ENCODE measurements at regions not wholly inside any gene's neighbourhood (a gene's known extent, or its start where the extent isn't known, plus 50 kb on each side); places are given as distances from the start of the nearest gene placed in this dataset.
"Not testable (repeated sequence)": the region's sequence is repeated elsewhere in the genome, so short reads cannot be mapped to it uniquely, and the experiment has no call there.

- in situ Hi-C loops (cut with MboI; ENCODE audit: low pct_unique_long_range_greater_than_20kb, low sequenced_read_pairs, unreplicated experiment): no loop called here
- TF ChIP-seq CTCF (IDR thresholded peaks at IDR 0.05; ENCODE audit: extremely low read depth, insufficient read depth, missing control alignments): no peak
- DNase-seq (ENCODE audit: low spot score): no peak
Observed at GRCh38 chr13:64127192-64127591, 2711.5 kb upstream of the PCDH20 start.

- DNase-seq (ENCODE audit: low spot score); in situ Hi-C loops (cut with MboI; ENCODE audit: low pct_unique_long_range_greater_than_20kb, low sequenced_read_pairs, unreplicated experiment): not testable (repeated sequence)
Observed at GRCh38 chr13:64121023-64121709, 2705.5 kb upstream of the PCDH20 start.

GRCh38 chr13:64099994-64100393 lies 2684.3 kb upstream of the PCDH20 start:
- in situ Hi-C loops (cut with MboI; ENCODE audit: low pct_unique_long_range_greater_than_20kb, low sequenced_read_pairs, unreplicated experiment): no loop called here
- no peak for TF ChIP-seq CTCF (IDR thresholded peaks at IDR 0.05; ENCODE audit: extremely low read depth, insufficient read depth, missing control alignments)
- DNase-seq (ENCODE audit: low spot score): no peak

GRCh38 chr13:64090311-64090710 lies 2674.7 kb upstream of the PCDH20 start:
- in situ Hi-C loops (cut with MboI; ENCODE audit: low pct_unique_long_range_greater_than_20kb, low sequenced_read_pairs, unreplicated experiment): no loop called here
- DNase-seq (ENCODE audit: low spot score): no peak
- TF ChIP-seq CTCF (IDR thresholded peaks at IDR 0.05; ENCODE audit: extremely low read depth, insufficient read depth, missing control alignments): no peak

- no peak for TF ChIP-seq CTCF (IDR thresholded peaks at IDR 0.05; ENCODE audit: extremely low read depth, insufficient read depth, missing control alignments)
- in situ Hi-C loops (cut with MboI; ENCODE audit: low pct_unique_long_range_greater_than_20kb, low sequenced_read_pairs, unreplicated experiment): no loop called here
- no peak for DNase-seq (ENCODE audit: low spot score)
Observed at GRCh38 chr13:64088491-64088890, 2672.8 kb upstream of the PCDH20 start.

GRCh38 chr13:64087624-64088023 lies 2672.0 kb upstream of the PCDH20 start:
- TF ChIP-seq CTCF (IDR thresholded peaks at IDR 0.05; ENCODE audit: extremely low read depth, insufficient read depth, missing control alignments): no peak
- no peak for DNase-seq (ENCODE audit: low spot score)
- in situ Hi-C loops (cut with MboI; ENCODE audit: low pct_unique_long_range_greater_than_20kb, low sequenced_read_pairs, unreplicated experiment): no loop called here

GRCh38 chr13:64083811-64084210 lies 2668.2 kb upstream of the PCDH20 start:
- no peak for TF ChIP-seq CTCF (IDR thresholded peaks at IDR 0.05; ENCODE audit: extremely low read depth, insufficient read depth, missing control alignments)
- in situ Hi-C loops (cut with MboI; ENCODE audit: low pct_unique_long_range_greater_than_20kb, low sequenced_read_pairs, unreplicated experiment): no loop called here
- DNase-seq (ENCODE audit: low spot score): no peak

Measured in GM13977 (cell line).